ENCODE measurements at regions not wholly inside any gene's neighbourhood (a gene's known extent, or its start where the extent isn't known, plus 50 kb on each side); places are given as distances from the start of the nearest gene placed in this dataset.

- DNase-seq, result no peak
Measured at GRCh38 chr4:38347251-38347650, 316.7 kb upstream of the KLF3 start.

- no peak for DNase-seq
Measured at GRCh38 chr4:38354421-38354820, 309.6 kb upstream of the KLF3 start.

GRCh38 chr4:38354872-38355271 lies 309.1 kb upstream of the KLF3 start:
- DNase-seq, result no peak

- no peak for DNase-seq
Measured at GRCh38 chr4:38356686-38357085, 307.3 kb upstream of the KLF3 start.

- no peak for DNase-seq
Measured at GRCh38 chr4:38357546-38357945, 306.5 kb upstream of the KLF3 start.

GRCh38 chr4:38359113-38359512 lies 304.9 kb upstream of the KLF3 start:
- no peak for DNase-seq

- DNase-seq, result no peak
Measured at GRCh38 chr4:38360201-38360600, 303.8 kb upstream of the KLF3 start.

- DNase-seq, result no peak
Measured at GRCh38 chr4:38364383-38364963, 299.5 kb upstream of the KLF3 start.

GRCh38 chr4:38365261-38365660 lies 298.7 kb upstream of the KLF3 start:
- DNase-seq, result no peak

GRCh38 chr4:38365748-38366310 lies 298.2 kb upstream of the KLF3 start:
- peak; percentile 33 for DNase-seq

GRCh38 chr4:38366456-38366855 lies 297.5 kb upstream of the KLF3 start:
- no peak for DNase-seq

GRCh38 chr4:38366997-38367396 lies 297.0 kb upstream of the KLF3 start:
- DNase-seq, result no peak

GRCh38 chr4:38367642-38368174 lies 296.3 kb upstream of the KLF3 start:
- no peak for DNase-seq

- no peak for DNase-seq
Measured at GRCh38 chr4:38368613-38369012, 295.4 kb upstream of the KLF3 start.

GRCh38 chr4:38371391-38371851 lies 292.6 kb upstream of the KLF3 start:
- no peak for DNase-seq

GRCh38 chr4:38373375-38373774 lies 290.6 kb upstream of the KLF3 start:
- DNase-seq, result no peak

GRCh38 chr4:38377195-38377594 lies 286.8 kb upstream of the KLF3 start:
- DNase-seq, result no peak

GRCh38 chr4:38378478-38378877 lies 285.5 kb upstream of the KLF3 start:
- no peak for DNase-seq

GRCh38 chr4:38381788-38382187 lies 282.2 kb upstream of the KLF3 start:
- no peak for DNase-seq

GRCh38 chr4:38382520-38382919 lies 281.5 kb upstream of the KLF3 start:
- DNase-seq, result peak; percentile 55

GRCh38 chr4:38383646-38384121 lies 280.3 kb upstream of the KLF3 start:
- DNase-seq, result no peak

GRCh38 chr4:38385093-38386004 lies 278.6 kb upstream of the KLF3 start:
- no peak for DNase-seq

GRCh38 chr4:38386005-38386551 lies 277.9 kb upstream of the KLF3 start:
- DNase-seq, result no peak

All from NCI-H1105 (cell line).